ENCODE measurements at regions not wholly inside any gene's neighbourhood (a gene's known extent, or its start where the extent isn't known, plus 50 kb on each side); places are given as distances from the start of the nearest gene placed in this dataset.

DNA sequence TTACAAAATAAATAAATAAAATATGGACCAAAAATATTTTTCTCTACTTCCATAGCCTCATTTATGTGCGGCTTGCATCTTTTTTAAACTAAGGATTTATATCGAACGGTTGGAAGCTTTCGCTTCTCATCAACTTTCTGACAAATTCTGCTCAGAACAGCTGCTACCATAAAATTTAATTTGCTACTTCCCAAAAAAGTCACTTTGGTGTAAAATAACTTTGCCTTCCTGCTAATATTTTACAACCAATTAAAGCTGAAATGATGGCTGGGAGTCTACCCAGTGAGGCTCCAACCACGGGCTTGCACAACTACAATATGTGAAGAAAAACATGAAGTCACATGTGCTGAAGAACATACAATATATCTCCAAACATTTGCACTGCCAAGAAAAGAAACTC, 253.1 kb upstream of the NEBL start:
- WGBS (ENCODE audit: insufficient coverage, insufficient replicate concordance, low lambda C conversion rate, missing lambda C conversion rate) = 45% methylated on average over 5 of the region's 5 CpGs
- ChIA-PET SMC1A (ENCODE audit: uncharacterized antibody, unreplicated experiment) (no interaction called here), POLR2A (no interaction called here), RAD21 (ENCODE audit: unreplicated experiment) (no interaction called here), CTCF (no interaction called here)
- ATAC-seq = no peak
- H2AFZ ChIP-seq (ENCODE audit: control insufficient read depth, low read depth, low read length) = no peak overlapping the region
- H3K4me3 ChIP-seq = no peak overlapping the region
- H3K36me3 ChIP-seq (ENCODE audit: control insufficient read depth in 2 of 2, insufficient read depth in 2 of 2, low read length in 1 of 2) = no peaks in the 10 kb centered on the region
- no peak for TF ChIP-seq MXI1 (IDR thresholded peaks at IDR 0.05; ENCODE audit: low read depth, low read length)
- TF ChIP-seq, protein P1, sequence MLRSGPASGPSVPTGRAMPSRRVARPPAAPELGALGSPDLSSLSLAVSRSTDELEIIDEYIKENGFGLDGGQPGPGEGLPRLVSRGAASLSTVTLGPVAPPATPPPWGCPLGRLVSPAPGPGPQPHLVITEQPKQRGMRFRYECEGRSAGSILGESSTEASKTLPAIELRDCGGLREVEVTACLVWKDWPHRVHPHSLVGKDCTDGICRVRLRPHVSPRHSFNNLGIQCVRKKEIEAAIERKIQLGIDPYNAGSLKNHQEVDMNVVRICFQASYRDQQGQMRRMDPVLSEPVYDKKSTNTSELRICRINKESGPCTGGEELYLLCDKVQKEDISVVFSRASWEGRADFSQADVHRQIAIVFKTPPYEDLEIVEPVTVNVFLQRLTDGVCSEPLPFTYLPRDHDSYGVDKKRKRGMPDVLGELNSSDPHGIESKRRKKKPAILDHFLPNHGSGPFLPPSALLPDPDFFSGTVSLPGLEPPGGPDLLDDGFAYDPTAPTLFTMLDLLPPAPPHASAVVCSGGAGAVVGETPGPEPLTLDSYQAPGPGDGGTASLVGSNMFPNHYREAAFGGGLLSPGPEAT (IDR thresholded peaks at IDR 0.05; ENCODE audit: low read depth) = no peak
- TF ChIP-seq ASH2L (IDR thresholded peaks at IDR 0.05; ENCODE audit: borderline replicate concordance, low read depth) = no peak
- no peak for TF ChIP-seq MEF2B (IDR thresholded peaks at IDR 0.05; ENCODE audit: partially characterized antibody, poor library complexity, severe bottlenecking)
- no peak for TF ChIP-seq SMARCA5 (IDR thresholded peaks at IDR 0.05)
- TF ChIP-seq, protein P2, sequence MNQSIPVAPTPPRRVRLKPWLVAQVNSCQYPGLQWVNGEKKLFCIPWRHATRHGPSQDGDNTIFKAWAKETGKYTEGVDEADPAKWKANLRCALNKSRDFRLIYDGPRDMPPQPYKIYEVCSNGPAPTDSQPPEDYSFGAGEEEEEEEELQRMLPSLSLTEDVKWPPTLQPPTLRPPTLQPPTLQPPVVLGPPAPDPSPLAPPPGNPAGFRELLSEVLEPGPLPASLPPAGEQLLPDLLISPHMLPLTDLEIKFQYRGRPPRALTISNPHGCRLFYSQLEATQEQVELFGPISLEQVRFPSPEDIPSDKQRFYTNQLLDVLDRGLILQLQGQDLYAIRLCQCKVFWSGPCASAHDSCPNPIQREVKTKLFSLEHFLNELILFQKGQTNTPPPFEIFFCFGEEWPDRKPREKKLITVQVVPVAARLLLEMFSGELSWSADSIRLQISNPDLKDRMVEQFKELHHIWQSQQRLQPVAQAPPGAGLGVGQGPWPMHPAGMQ (IDR thresholded peaks at IDR 0.05; ENCODE audit: borderline replicate concordance) = no peak
- TF ChIP-seq MTA2 (IDR thresholded peaks at IDR 0.05; ENCODE audit: low read depth) = no peak
- no peak for TF ChIP-seq LARP7 (IDR thresholded peaks at IDR 0.05)
- no peak for TF ChIP-seq NFIC (IDR thresholded peaks at IDR 0.05; ENCODE audit: low read depth, low read length)
- TF ChIP-seq RFX5 (IDR thresholded peaks at IDR 0.05; ENCODE audit: low read depth, low read length) = no peak
- TF ChIP-seq, protein P3, sequence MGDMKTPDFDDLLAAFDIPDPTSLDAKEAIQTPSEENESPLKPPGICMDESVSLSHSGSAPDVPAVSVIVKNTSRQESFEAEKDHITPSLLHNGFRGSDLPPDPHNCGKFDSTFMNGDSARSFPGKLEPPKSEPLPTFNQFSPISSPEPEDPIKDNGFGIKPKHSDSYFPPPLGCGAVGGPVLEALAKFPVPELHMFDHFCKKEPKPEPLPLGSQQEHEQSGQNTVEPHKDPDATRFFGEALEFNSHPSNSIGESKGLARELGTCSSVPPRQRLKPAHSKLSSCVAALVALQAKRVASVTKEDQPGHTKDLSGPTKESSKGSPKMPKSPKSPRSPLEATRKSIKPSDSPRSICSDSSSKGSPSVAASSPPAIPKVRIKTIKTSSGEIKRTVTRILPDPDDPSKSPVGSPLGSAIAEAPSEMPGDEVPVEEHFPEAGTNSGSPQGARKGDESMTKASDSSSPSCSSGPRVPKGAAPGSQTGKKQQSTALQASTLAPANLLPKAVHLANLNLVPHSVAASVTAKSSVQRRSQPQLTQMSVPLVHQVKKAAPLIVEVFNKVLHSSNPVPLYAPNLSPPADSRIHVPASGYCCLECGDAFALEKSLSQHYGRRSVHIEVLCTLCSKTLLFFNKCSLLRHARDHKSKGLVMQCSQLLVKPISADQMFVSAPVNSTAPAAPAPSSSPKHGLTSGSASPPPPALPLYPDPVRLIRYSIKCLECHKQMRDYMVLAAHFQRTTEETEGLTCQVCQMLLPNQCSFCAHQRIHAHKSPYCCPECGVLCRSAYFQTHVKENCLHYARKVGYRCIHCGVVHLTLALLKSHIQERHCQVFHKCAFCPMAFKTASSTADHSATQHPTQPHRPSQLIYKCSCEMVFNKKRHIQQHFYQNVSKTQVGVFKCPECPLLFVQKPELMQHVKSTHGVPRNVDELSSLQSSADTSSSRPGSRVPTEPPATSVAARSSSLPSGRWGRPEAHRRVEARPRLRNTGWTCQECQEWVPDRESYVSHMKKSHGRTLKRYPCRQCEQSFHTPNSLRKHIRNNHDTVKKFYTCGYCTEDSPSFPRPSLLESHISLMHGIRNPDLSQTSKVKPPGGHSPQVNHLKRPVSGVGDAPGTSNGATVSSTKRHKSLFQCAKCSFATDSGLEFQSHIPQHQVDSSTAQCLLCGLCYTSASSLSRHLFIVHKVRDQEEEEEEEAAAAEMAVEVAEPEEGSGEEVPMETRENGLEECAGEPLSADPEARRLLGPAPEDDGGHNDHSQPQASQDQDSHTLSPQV (IDR thresholded peaks at IDR 0.05) = no peak
- TF ChIP-seq NBN (IDR thresholded peaks at IDR 0.05) = no peak
- TF ChIP-seq IKZF2 (IDR thresholded peaks at IDR 0.05) = no peak
- TF ChIP-seq SPI1 (IDR thresholded peaks at IDR 0.05; ENCODE audit: borderline replicate concordance, insufficient read depth, low read depth, low read length) = no peak
- no peak for TF ChIP-seq RBBP5 (conservative IDR thresholded peaks at IDR 0.05)
- TF ChIP-seq RB1 (IDR thresholded peaks at IDR 0.05; ENCODE audit: borderline replicate concordance) = no peak
- in situ Hi-C loops (cut with MboI) = no loop called here
- no peaks in the 10 kb centered on the region for H3K27me3 ChIP-seq (replicated peaks in 1 of 2; ENCODE audit: control insufficient read depth in 2 of 2, insufficient read depth in 2 of 2, low read length in 1 of 2)
- no peak for FAIRE-seq
- H3K9ac ChIP-seq (ENCODE audit: control insufficient read depth, insufficient read depth, low read length) = no peak overlapping the region
- H3K4me2 ChIP-seq (ENCODE audit: control insufficient read depth, insufficient read depth) = no peak overlapping the region
- no peak overlapping the region for H3K27ac ChIP-seq (ENCODE audit: control insufficient read depth, insufficient read depth)
- no peaks in the 10 kb centered on the region for H3K4me1 ChIP-seq (ENCODE audit: control insufficient read depth, insufficient read depth, low read length)
- no TSS peak for BruUV-seq (replicated peaks)
- no peaks in the 10 kb centered on the region for H3K9me3 ChIP-seq (replicated peaks; ENCODE audit: control insufficient read depth, insufficient read depth, low read length)
- intact Hi-C loops (cut with micrococcal nuclease; ENCODE audit: unreplicated experiment) = no loop called here
- no peak for DNase-seq (ENCODE audit: low read depth, low spot score)
- no peaks in the 10 kb centered on the region for H4K20me1 ChIP-seq (ENCODE audit: control insufficient read depth, insufficient read depth)
- H3K79me2 ChIP-seq (ENCODE audit: control insufficient read depth, insufficient read depth, low read length) = no peaks in the 10 kb centered on the region
